K562 (cell line): ENCODE measurements at regions not wholly inside any gene's neighbourhood (a gene's known extent, or its start where the extent isn't known, plus 50 kb on each side); places are given as distances from the start of the nearest gene placed in this dataset.

Experiments
- GTF2F1 ChIP-seq: IDR thresholded peaks from 2 replicates; pipeline ENCODE4 v1.6.1; 2011; ENCODE audit warnings: low read depth, low read length, improper control_type of control experiment
- KDM5B ChIP-seq: fragments of 200-600 bp; sonication (generic); IDR thresholded peaks from 2 replicates; pipeline ENCODE4 v1.6.1; 2012; ENCODE audit warnings: low read depth, mild to moderate bottlenecking, moderate library complexity, low read length, control low read depth, inconsistent platforms; ENCODE audit not compliant: insufficient replicate concordance
- POLR2A ChIP-seq: fragments of 450-650 bp; conservative IDR thresholded peaks from 2 replicates; pipeline ENCODE4 v1.6.1; 2016
- TAF1 ChIP-seq: IDR thresholded peaks from 2 replicates; pipeline ENCODE4 v1.6.1; 2011; ENCODE audit warnings: mild to moderate bottlenecking, low read length, moderate library complexity; ENCODE audit not compliant: insufficient read depth, control insufficient read depth, severe bottlenecking; ENCODE audit errors: extremely low read depth
- ZNF253 ChIP-seq: fragments of 250-450 bp; sonication (Bioruptor Pico); conservative IDR thresholded peaks from 2 replicates; pipeline ENCODE4 v1.6.1; 2021; ENCODE audit warnings: mild to moderate bottlenecking
- ZNF407 ChIP-seq: fragments of 450-650 bp; IDR thresholded peaks from 2 replicates; pipeline ENCODE4 v1.6.1; 2016; ENCODE audit warnings: low read depth

GRCh38 chr5:158212917-158213316, 354.0 kb upstream of the CLINT1 start:
- TF ChIP-seq ZNF253 (CRISPR knock-in tag) = no peak
- no peak for TF ChIP-seq POLR2A
- TF ChIP-seq GTF2F1 = no peak
- TF ChIP-seq KDM5B = no peak
- TF ChIP-seq TAF1 = no peak
- no peak for TF ChIP-seq ZNF407
